ENCODE measurements at regions not wholly inside any gene's neighbourhood (a gene's known extent, or its start where the extent isn't known, plus 50 kb on each side); places are given as distances from the start of the nearest gene placed in this dataset.

DNA sequence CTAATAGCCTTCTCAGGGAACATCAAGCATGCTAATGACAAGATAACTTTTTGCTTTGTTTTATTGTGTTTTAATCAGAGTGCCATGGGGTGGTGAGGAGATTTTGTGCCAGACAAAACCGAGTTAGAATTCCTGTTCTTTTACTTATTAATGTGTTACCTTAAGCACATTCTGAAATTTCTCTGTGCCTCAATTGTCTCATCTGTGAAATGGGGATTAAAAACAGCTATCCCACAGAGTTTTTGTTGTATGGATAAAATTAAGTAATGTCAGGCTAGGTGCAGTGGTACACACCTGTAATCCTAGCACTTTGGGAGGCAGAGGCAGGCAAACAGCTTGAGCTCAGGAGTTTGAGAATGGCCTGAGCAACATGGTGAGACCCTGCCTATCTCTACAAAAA lies 138.0 kb downstream of the PROX1 start:
- intact Hi-C loops (cut with DNase I): loop anchor here (10.0 kb wide), 2 partner anchors 561 to 751 kb away; no protein-coding TSS in a partner anchor
- WGBS, 4 donors: 53 to 73% (median 65%) methylated on average over 1 of the region's 1 CpG
- TF ChIP-seq POLR2A (IDR thresholded peaks at IDR 0.05): no peak
- TF ChIP-seq, protein P1, sequence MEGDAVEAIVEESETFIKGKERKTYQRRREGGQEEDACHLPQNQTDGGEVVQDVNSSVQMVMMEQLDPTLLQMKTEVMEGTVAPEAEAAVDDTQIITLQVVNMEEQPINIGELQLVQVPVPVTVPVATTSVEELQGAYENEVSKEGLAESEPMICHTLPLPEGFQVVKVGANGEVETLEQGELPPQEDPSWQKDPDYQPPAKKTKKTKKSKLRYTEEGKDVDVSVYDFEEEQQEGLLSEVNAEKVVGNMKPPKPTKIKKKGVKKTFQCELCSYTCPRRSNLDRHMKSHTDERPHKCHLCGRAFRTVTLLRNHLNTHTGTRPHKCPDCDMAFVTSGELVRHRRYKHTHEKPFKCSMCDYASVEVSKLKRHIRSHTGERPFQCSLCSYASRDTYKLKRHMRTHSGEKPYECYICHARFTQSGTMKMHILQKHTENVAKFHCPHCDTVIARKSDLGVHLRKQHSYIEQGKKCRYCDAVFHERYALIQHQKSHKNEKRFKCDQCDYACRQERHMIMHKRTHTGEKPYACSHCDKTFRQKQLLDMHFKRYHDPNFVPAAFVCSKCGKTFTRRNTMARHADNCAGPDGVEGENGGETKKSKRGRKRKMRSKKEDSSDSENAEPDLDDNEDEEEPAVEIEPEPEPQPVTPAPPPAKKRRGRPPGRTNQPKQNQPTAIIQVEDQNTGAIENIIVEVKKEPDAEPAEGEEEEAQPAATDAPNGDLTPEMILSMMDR (IDR thresholded peaks at IDR 0.05): no peak
- no peaks in the 10 kb centered on the region for H3K36me3 ChIP-seq (replicated peaks in 1 of 2)
- H3K9me3 ChIP-seq (replicated peaks in 1 of 3): no peaks in the 10 kb centered on the region
- no peak for DNase-seq
- no peak overlapping the region for H3K4me3 ChIP-seq
- no peaks in the 10 kb centered on the region for H3K4me1 ChIP-seq (replicated peaks in 1 of 2)
- no peak overlapping the region for H3K27ac ChIP-seq
- no peaks in the 10 kb centered on the region for H3K27me3 ChIP-seq

GRCh38 chr1:214126697-214127146 lies 138.9 kb downstream of the PROX1 start:
- no peaks in the 10 kb centered on the region for H3K27me3 ChIP-seq
- intact Hi-C loops (cut with DNase I): loop anchor here (10.0 kb wide), 2 partner anchors 562 to 752 kb away; no protein-coding TSS in a partner anchor
- H3K27ac ChIP-seq: no peak overlapping the region
- TF ChIP-seq, protein P1 (IDR thresholded peaks at IDR 0.05): no peak
- no peak for TF ChIP-seq POLR2A (IDR thresholded peaks at IDR 0.05)
- WGBS, 4 donors: 76 to 89% (median 83%) methylated on average over 2 of the region's 2 CpGs
- no peaks in the 10 kb centered on the region for H3K36me3 ChIP-seq (replicated peaks in 1 of 2)
- H3K4me3 ChIP-seq: no peak overlapping the region
- H3K9me3 ChIP-seq (replicated peaks in 1 of 3): no peaks in the 10 kb centered on the region
- no peak for DNase-seq
- no peaks in the 10 kb centered on the region for H3K4me1 ChIP-seq (replicated peaks in 1 of 2)

DNA sequence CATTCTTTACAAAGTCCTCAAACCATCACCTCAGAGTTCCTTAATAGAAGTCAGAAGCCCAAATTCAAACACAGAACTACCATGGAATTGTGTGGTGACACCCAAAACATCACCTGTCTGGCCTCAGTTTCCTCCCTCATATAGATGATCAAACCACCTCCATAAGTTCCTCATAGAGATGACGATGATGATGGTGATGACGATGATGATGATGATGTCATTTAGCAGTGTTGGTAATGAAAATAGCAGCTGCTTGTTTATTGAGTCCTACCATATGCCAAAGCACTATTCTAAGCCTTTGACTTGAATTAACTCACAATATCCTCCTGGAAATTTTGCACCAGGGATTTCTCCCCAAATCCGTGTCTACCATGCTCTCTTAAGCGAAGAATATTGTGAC lies 139.9 kb downstream of the PROX1 start:
- H3K4me1 ChIP-seq (replicated peaks in 1 of 2): no peaks in the 10 kb centered on the region
- TF ChIP-seq, protein P1 (IDR thresholded peaks at IDR 0.05): no peak
- no peak for TF ChIP-seq POLR2A (IDR thresholded peaks at IDR 0.05)
- DNase-seq: no peak
- H3K27ac ChIP-seq: no peak overlapping the region
- no peaks in the 10 kb centered on the region for H3K27me3 ChIP-seq
- H3K9me3 ChIP-seq (replicated peaks in 1 of 3): no peaks in the 10 kb centered on the region
- 92 to 100% (median 97%) methylated on average over 4 of the region's 4 CpGs for WGBS, 4 donors
- H3K36me3 ChIP-seq (replicated peaks in 1 of 2): no peaks in the 10 kb centered on the region
- intact Hi-C loops (cut with DNase I): loop anchor here (10.0 kb wide), 2 partner anchors 563 to 753 kb away; no protein-coding TSS in a partner anchor
- no peak overlapping the region for H3K4me3 ChIP-seq

DNA sequence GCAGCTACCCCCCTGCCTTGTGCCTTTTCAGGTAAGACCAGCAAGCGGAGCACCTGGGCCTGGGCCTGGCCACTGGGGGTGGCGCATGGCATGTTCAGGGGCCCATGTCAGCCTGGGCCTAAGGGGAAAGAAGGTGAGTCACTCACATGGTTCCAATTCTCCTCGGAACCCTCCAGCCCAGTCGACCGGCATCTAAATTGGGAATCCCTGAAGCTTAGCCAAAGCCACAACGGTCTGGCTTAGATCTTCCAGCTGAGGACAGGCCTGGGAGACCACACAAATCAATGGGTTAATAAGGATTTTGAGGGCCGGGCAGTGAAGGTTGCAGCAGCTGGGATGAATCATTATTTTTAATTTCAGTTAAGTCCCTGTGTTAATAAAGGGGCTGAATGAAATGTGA lies 145.1 kb upstream of the SMYD2 start:
- TF ChIP-seq, protein P1 (IDR thresholded peaks at IDR 0.05): no peak
- no peak for TF ChIP-seq POLR2A (IDR thresholded peaks at IDR 0.05)
- H3K27ac ChIP-seq: no peak overlapping the region
- H3K4me1 ChIP-seq (replicated peaks in 1 of 2): no peaks in the 10 kb centered on the region
- H3K4me3 ChIP-seq: no peak overlapping the region
- WGBS, 4 donors: 67 to 75% (median 70%) methylated on average over 3 to 7 of the region's 7 CpGs
- H3K27me3 ChIP-seq: no peaks in the 10 kb centered on the region
- DNase-seq: no peak
- no peaks in the 10 kb centered on the region for H3K36me3 ChIP-seq (replicated peaks in 1 of 2)
- intact Hi-C loops (cut with DNase I): no loop called here
- H3K9me3 ChIP-seq (replicated peaks in 1 of 3): no peaks in the 10 kb centered on the region

Data from adrenal gland (tissue), 9 donors.